HepG2 (cell line): ENCODE measurements at regions not wholly inside any gene's neighbourhood (a gene's known extent, or its start where the extent isn't known, plus 50 kb on each side); places are given as distances from the start of the nearest gene placed in this dataset.
"Not testable (repeated sequence)": the region's sequence is repeated elsewhere in the genome, so short reads cannot be mapped to it uniquely, and the experiment has no call there.

Experiments
- ATAC-seq: fragments of 200-7000 bp; cut with Tn5 transposase; 3 replicates; pipeline ENCODE4 v1.9.1; 2020; ENCODE audit warnings: mild to moderate bottlenecking, moderate library complexity
- BruUV-seq: library from RNA; stranded (reverse); fragments of 400-500 nt; replicated peaks from 2 replicates; lab custom pipeline; 2021; lab: Mats Ljungman, UMichigan
- CTCF ChIA-PET: fragments of 300-600 bp; formaldehyde crosslinking; extraction: SDS; loops from one replicate; lab custom pipeline; 2021; ENCODE audit warnings: low total read pairs, inconsistent platforms, low intra/inter-chr PET ratio; lab: Yijun Ruan, JAX
- POLR2A ChIA-PET: fragments of 350-600 bp; sonication (Branson Sonifier 250); formaldehyde crosslinking; loops from one replicate; lab custom pipeline; 2020; ENCODE audit warnings: antibody characterized with exemption, inconsistent platforms; lab: Yijun Ruan, JAX
- DNase-seq: peaks from one replicate; pipeline ENCODE4 v3.0.0-alpha.2; 2015; ENCODE audit warnings: low spot score
- FAIRE-seq: peaks from 3 replicates; lab custom pipeline; 2011; peaks lifted over from hg19 to GRCh38; lab: Jason Lieb, UNC
- H2AFZ ChIP-seq: one replicate; pipeline ENCODE4 v1.6.1; 2011; ENCODE audit warnings: low read length, inconsistent platforms
- H3K27ac ChIP-seq: fragments of 300-600 bp; 3 replicates; pipeline ENCODE4 v1.8.0; 2011; ENCODE audit warnings: mixed run types, mild to moderate bottlenecking, mixed read lengths, low read length, inconsistent platforms; ENCODE audit not compliant: insufficient read depth; ENCODE audit errors: extremely low read length
- H3K27me3 ChIP-seq, 2 experiments: fragments of 200-600 bp in 1 of 2; 2 replicates in 1 of 2; 3 replicates in 1 of 2; pipeline versions ENCODE4 v1.6.0 to v1.8.0; 2011; ENCODE audit warnings: low read length in 2 of 2, mild to moderate bottlenecking in 2 of 2, moderate library complexity in 2 of 2, inconsistent platforms in 1 of 2; ENCODE audit not compliant: insufficient read depth in 2 of 2, control insufficient read depth in 1 of 2
- H3K36me3 ChIP-seq, 2 experiments: fragments of 200-600 bp in 1 of 2; replicated peaks in 1 of 2; 2 replicates in 1 of 2; 3 replicates in 1 of 2; pipeline versions ENCODE4 v1.5.1 to v1.8.0; 2011; ENCODE audit warnings: low read length in 2 of 2, inconsistent platforms in 1 of 2; ENCODE audit not compliant: insufficient read depth in 2 of 2, control insufficient read depth in 1 of 2
- H3K4me1 ChIP-seq: 2 replicates; pipeline ENCODE4 v1.5.1; 2012; ENCODE audit warnings: low read length, inconsistent platforms; ENCODE audit not compliant: insufficient read depth
- H3K4me2 ChIP-seq: 2 replicates; pipeline ENCODE4 v1.6.0; 2011; ENCODE audit warnings: low read depth, low read length, inconsistent platforms
- H3K4me3 ChIP-seq, 3 experiments: fragments of 200-600 bp in 1 of 3; sonication (generic), shearing (Covaris generic) in 1 of 3; replicated peaks in 1 of 3; 2 replicates each; pipeline ENCODE4 v1.5.1; 2011 to 2016; ENCODE audit warnings: low read length in 3 of 3, inconsistent platforms in 2 of 3, low read depth in 2 of 3, mild to moderate bottlenecking in 2 of 3, control low read depth in 1 of 3, mixed read lengths in 1 of 3; ENCODE audit not compliant: insufficient read depth in 1 of 3
- H3K79me2 ChIP-seq: one replicate; pipeline ENCODE4 v1.6.1; 2011; ENCODE audit warnings: low read length, inconsistent platforms; ENCODE audit not compliant: insufficient read depth
- H3K9ac ChIP-seq: 2 replicates; pipeline ENCODE4 v1.6.0; 2011; ENCODE audit warnings: mild to moderate bottlenecking, low read depth, low read length, inconsistent platforms; ENCODE audit not compliant: insufficient read depth
- H3K9me3 ChIP-seq: 2 replicates; pipeline ENCODE4 v1.5.1; 2012; ENCODE audit warnings: mild to moderate bottlenecking, low read length
- H4K20me1 ChIP-seq: 2 replicates; pipeline ENCODE4 v1.6.0; 2011; ENCODE audit warnings: inconsistent platforms, mild to moderate bottlenecking, low read length, moderate library complexity; ENCODE audit not compliant: insufficient read depth
- SMAD1 ChIP-seq: sonication (generic); formaldehyde crosslinking; IDR thresholded peaks from 2 replicates; pipeline ENCODE4 v1.4.0; 2020; ENCODE audit warnings: missing genetic modification reagents, low read depth, mild to moderate bottlenecking, borderline replicate concordance
- SNAPC5 ChIP-seq: sonication (generic); formaldehyde crosslinking; IDR thresholded peaks from 2 replicates; pipeline ENCODE4 v1.8.1; 2023; ENCODE audit warnings: mild to moderate bottlenecking, missing genetic modification reagents, borderline replicate concordance
- TARDBP ChIP-seq: sonication (generic); formaldehyde crosslinking; IDR thresholded peaks from 2 replicates; pipeline ENCODE4 v1.8.0; 2022; ENCODE audit warnings: mild to moderate bottlenecking, missing genetic modification reagents
- ZFAT ChIP-seq: sonication (generic); formaldehyde crosslinking; conservative IDR thresholded peaks from 2 replicates; pipeline ENCODE4 v1.8.1; 2023; ENCODE audit warnings: missing genetic modification reagents, inconsistent platforms
- ZNF282 ChIP-seq: fragments of 450-650 bp; IDR thresholded peaks from 2 replicates; pipeline ENCODE4 v1.6.1; 2018; ENCODE audit not compliant: partially characterized antibody
- ZNF547 ChIP-seq: sonication (generic); formaldehyde crosslinking; IDR thresholded peaks from 2 replicates; pipeline ENCODE4 v1.5.1; 2020; ENCODE audit warnings: mild to moderate bottlenecking, missing genetic modification reagents
- ZNF713 ChIP-seq: sonication (generic); formaldehyde crosslinking; IDR thresholded peaks from 2 replicates; pipeline ENCODE4 v1.4.0; 2020; ENCODE audit warnings: mild to moderate bottlenecking, missing genetic modification reagents
- WGBS: methylation state at CpG from one replicate; pipeline ENCODE4 v1.1.6; 2017; ENCODE audit warnings: low lambda C conversion rate; 5-methylcytosine and 5-hydroxymethylcytosine counted together
- in situ Hi-C: cut with HindIII; loops from 2 replicates; pipeline ENCODE4 v1.10.0; 2017; ENCODE audit warnings: low pct_unique_long_range_greater_than_20kb; ENCODE audit not compliant: extremely low pct_ligation_motif_present
- intact Hi-C: fragments of 100-400 bp; cut with micrococcal nuclease; formaldehyde crosslinking; loops from one replicate; pipeline ENCODE4 v1.10.0; 2022; ENCODE audit not compliant: unreplicated experiment

- ChIA-PET CTCF (no interaction called here), POLR2A (no interaction called here)
- no peaks in the 10 kb centered on the region for H4K20me1 ChIP-seq
- no peak overlapping the region for H2AFZ ChIP-seq
- TF ChIP-seq SMAD1 (CRISPR knock-in tag) (no peak), TARDBP (CRISPR knock-in tag) (no peak), ZNF547 (no peak), ZNF282 (no peak), ZFAT (CRISPR knock-in tag) (no peak), ZNF713 (CRISPR knock-in tag) (no peak), SNAPC5 (CRISPR knock-in tag) (no peak)
- in situ Hi-C loops (no loop called here), intact Hi-C loops (no loop called here)
- no TSS peak for BruUV-seq
- no peak overlapping the region for H3K4me3 ChIP-seq
- H3K36me3 ChIP-seq: no peaks in the 10 kb centered on the region
- no peak overlapping the region for H3K9ac ChIP-seq
- FAIRE-seq (no peak), DNase-seq (no peak), ATAC-seq (no peak)
- no peak overlapping the region for H3K27ac ChIP-seq
- H3K4me1 ChIP-seq: no peaks in the 10 kb centered on the region
- 33% methylated on average over 2 of the region's 2 CpGs for WGBS
- no peak overlapping the region for H3K4me2 ChIP-seq
- no peaks in the 10 kb centered on the region for H3K9me3 ChIP-seq
- no peaks in the 10 kb centered on the region for H3K27me3 ChIP-seq
- no peaks in the 10 kb centered on the region for H3K79me2 ChIP-seq
Observed at GRCh38 chr9:105007143-105007542, 79.2 kb upstream of the ABCA1 start.

- 27% methylated on average over 3 of the region's 3 CpGs for WGBS
- H3K27me3 ChIP-seq, in situ Hi-C loops, H3K4me1 ChIP-seq, H3K36me3 ChIP-seq, H3K4me2 ChIP-seq, H3K9me3 ChIP-seq, DNase-seq, FAIRE-seq, H2AFZ ChIP-seq, H3K27ac ChIP-seq, ATAC-seq, H4K20me1 ChIP-seq, H3K79me2 ChIP-seq, POLR2A ChIA-PET, H3K4me3 ChIP-seq, BruUV-seq, CTCF ChIA-PET, intact Hi-C loops, H3K9ac ChIP-seq: not testable (repeated sequence)
Observed at GRCh38 chr9:105010089-105010488, 82.1 kb upstream of the ABCA1 start.
